Esophagus mucosa (tissue), 1 donor: ENCODE measurements at regions not wholly inside any gene's neighbourhood (a gene's known extent, or its start where the extent isn't known, plus 50 kb on each side); places are given as distances from the start of the nearest gene placed in this dataset.

ENCODE experiments used
- ATAC-seq: fragments of 200-7000 bp; cut with Tn5 transposase; one replicate; pipeline ENCODE4 v1.9.1; 2020
- donor health status: DM: yes; HTN: yes; CAD: no.

DNA sequence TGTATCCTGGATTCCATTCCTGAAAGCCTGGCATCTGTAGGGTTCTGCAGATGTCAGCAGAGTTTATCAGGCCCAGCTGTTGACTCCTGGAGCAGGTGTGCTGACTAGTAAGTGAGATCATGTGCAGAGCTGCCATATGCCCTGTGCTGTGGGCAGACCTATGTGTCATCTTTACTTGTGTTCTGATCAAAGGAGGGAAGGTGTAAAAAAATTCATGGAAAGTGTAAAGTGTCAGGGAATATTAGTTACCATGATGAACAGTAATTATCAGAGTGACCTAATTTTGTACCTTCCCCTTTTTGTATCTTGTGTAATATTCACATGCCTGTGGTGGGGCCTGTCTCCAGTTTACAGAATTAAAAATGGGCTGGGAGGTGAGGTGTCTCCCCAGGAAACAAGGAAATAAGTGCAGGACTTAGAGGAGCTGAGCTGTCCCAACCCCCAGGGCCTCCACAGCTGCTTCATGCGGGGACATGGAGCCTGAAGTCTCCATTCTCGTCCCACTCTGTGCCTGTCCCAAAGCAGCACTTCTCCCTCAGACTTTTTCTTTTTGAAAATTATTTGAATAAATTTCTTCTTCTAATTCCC is 148.2 kb upstream of the GGTLC1 start:
- ATAC-seq: peak; percentile 54

- ATAC-seq: no peak
These were observed 147.2 kb upstream of the GGTLC1 start for GRCh38 chr20:24135781-24136180.

DNA sequence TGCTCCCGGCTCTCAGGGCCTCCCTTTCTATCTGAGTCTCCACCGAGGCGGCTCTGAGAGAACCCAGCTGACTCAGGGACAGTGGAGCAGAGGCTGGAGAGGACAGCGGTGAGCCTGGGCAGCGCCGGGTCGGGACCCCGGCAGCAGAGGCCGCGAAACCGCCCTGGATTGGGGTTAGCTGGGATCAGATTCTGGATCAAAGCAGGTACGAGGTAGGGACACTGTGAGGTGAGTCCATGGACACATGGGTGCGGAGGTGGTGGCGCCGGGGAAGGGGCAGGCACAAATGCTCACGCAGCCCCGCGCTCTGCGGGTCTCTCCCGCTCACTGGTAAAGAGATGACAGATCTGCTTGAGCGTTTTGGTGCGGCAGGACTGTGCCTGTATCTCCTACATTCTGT is 146.4 kb upstream of the GGTLC1 start:
- no peak for ATAC-seq

DNA sequence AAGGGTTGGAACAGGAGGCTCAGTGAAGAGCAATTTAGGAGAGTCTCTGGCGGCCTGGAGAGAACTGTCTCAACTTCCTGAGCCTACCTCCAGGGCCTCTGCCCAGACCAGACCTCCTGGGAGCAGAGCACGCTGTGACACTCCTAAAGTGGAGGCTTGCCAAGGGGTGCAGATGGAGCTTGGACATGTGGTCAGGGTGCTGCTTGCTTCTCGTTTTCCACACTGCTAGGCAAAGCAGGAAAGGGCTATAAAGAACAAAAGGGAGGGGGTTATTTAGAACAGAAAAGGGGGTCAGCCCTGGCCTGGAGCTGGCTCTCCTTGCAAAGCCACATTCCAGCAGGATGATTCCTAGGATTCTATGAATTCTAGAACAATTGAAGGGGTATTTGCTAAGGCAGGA is 145.7 kb upstream of the GGTLC1 start:
- ATAC-seq: peak; percentile 36

DNA sequence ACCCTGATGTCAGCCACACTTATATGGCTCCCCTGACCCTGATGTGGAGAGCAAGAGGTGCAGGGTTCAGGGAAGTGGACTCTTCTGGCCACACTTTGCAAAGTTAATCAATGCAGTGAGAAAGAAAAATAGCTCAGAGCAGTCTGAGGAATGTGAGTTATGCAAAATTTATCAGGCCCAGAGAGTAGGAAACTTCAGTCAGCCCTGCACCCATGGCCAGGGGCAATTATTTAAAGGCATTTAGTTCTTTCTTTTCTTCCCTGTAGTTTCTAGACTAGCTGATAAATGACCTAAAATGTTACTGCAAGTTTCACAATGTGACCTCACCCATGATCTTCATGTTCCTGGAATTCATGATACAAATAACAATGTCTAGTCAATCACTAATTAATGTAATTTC is 143.7 kb upstream of the GGTLC1 start:
- no peak for ATAC-seq

GRCh38 chr20:24131684-24132083 is 143.1 kb upstream of the GGTLC1 start:
- ATAC-seq: peak; percentile 70

GRCh38 chr20:24131281-24131680 is 142.7 kb upstream of the GGTLC1 start:
- peak; percentile 94 for ATAC-seq

DNA sequence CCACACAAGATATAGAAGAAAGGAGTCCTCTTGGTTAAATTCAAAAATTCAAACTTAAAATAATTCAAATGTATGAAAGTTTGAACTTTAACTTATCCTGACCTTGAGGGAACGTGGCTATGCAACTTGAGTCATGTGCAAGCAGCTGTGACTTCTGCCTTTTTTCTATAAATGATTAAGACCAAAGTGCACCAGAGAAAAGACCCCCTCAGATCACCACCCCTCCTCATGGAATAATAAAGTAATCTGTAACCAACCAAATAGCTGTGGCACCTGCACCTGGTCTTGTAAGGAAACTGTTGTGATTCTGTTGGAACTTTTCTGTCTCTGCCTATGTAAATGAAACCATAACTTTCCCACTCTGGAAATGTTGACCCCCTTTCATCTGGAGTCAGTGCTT is 141.1 kb upstream of the GGTLC1 start:
- no peak for ATAC-seq

GRCh38 chr20:24124951-24125650 is 136.5 kb upstream of the GGTLC1 start:
- no peak for ATAC-seq

- no peak for ATAC-seq
These were observed 135.4 kb upstream of the GGTLC1 start for GRCh38 chr20:24124003-24124402.

DNA sequence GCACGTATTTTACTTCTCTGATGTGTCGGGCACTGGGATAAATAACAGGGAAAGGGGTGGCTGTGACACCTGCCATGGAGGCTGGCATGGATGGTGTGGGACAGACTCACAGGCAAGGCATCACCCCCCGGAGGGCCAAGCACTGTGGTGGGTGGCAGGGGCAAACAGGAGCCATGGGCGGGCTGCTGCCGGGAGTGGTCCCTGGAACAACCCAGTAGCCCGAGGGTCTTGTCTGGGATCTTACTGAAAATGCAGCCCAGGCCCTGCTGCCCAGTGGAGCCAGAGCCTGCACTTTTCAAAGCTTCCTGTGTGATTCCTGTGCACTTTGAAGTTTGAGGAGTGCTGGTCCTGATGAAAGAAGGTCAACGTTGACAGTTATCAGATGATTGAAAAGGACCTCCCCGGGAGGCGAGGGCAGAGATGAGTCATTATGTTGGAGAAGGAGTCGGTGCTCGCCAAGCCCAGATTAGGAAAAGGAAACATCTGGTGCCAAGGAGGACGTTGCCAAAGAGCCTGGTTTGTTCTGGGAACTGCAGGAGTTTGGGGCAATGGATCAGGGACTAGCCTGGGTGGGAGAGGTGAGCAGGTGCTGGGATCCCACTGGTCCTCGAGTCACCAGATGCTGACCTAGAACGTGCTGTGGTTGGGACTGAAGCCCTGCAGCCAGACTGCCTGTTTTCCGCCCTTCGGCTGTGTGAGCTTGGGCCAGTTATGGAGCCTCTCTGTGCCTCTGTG is 130.0 kb upstream of the GGTLC1 start:
- peak; percentile 65 for ATAC-seq

- no peak for ATAC-seq
These were observed 129.5 kb upstream of the GGTLC1 start for GRCh38 chr20:24118034-24118433.

- ATAC-seq: no peak
These were observed 128.8 kb upstream of the GGTLC1 start for GRCh38 chr20:24117383-24117782.

- ATAC-seq: no peak
These were observed 128.0 kb upstream of the GGTLC1 start for GRCh38 chr20:24116611-24117010.

DNA sequence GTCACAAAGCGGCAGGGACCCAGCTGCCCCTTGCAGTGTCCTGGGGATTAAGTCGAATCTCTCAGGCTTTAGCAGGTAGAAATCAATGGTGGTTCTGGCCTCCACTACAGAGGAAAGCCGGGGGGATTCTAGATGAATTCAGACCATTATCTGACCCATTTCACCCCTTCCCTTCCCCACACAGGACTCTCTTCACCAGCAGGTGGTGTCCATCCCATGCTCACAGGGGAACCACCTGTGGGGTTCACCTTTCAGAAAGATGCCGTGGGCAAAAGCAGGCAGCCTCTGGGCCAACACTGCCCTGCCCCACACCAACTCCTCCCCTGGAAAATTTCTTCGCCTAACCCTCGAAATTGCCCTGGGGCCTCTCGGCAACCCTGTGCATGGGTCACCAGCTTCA is 123.8 kb upstream of the GGTLC1 start:
- ATAC-seq: no peak

GRCh38 chr20:24111858-24112257 is 123.3 kb upstream of the GGTLC1 start:
- no peak for ATAC-seq

DNA sequence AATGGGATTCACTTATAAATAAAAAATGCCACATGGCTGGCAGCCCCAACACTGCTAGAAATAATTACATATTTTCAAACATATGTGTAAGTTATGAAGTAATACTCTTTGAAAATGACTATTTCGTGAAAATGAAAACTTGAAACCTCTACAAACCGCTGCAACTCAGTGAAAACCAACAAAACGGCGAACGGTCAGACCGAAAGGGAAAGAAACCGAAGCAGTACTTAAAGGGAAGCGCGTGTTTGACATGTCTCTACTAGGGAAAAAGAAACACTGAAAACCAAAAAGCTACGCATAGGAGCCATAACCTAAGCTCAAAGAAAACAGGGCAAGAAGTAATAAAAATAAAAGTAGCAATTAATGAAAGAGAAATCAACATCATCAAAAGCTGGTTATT is 121.0 kb upstream of the GGTLC1 start:
- no peak for ATAC-seq

GRCh38 chr20:24109008-24109407 is 120.4 kb upstream of the GGTLC1 start:
- peak; percentile 17 for ATAC-seq

DNA sequence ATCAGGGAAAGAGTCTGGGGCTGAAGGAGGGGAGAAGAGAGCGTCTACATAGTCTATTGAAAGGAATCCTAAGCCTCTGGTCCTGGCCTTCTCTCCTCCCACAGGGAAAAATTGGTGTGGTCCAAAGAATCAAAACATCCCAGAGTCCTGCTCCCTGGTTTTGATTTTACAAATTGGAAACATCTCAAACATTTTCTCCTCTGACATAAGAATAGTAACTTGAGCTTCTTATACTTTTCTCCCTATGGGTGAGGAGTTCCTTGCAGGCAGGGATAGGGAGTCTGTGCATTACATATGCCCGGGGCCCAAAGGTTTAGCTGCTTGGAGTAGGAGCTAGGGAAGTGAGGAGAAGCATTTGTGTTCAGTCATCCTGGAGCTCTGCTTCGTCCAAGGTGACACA is 120.0 kb upstream of the GGTLC1 start:
- no peak for ATAC-seq

- ATAC-seq: no peak
These were observed 118.3 kb upstream of the GGTLC1 start for GRCh38 chr20:24106801-24107445.

- ATAC-seq: no peak
These were observed 117.7 kb upstream of the GGTLC1 start for GRCh38 chr20:24106150-24106800.

- no peak for ATAC-seq
These were observed 114.3 kb upstream of the GGTLC1 start for GRCh38 chr20:24102749-24103333.

- peak; percentile 36 for ATAC-seq
These were observed 113.7 kb upstream of the GGTLC1 start for GRCh38 chr20:24102290-24102689.
